ENCODE measurements at regions not wholly inside any gene's neighbourhood (a gene's known extent, or its start where the extent isn't known, plus 50 kb on each side); places are given as distances from the start of the nearest gene placed in this dataset.

- H3K4me3 Mint-ChIP-seq = no peak overlapping the region
- no peak overlapping the region for H3K27ac Mint-ChIP-seq
- no peaks in the 10 kb centered on the region for H3K36me3 Mint-ChIP-seq (ENCODE audit: low read depth)
- H3K4me1 Mint-ChIP-seq (ENCODE audit: low read depth) = no peaks in the 10 kb centered on the region
- H3K27me3 Mint-ChIP-seq = peaks cover 20% of the 10 kb centered on the region
- no peaks in the 10 kb centered on the region for H3K9me3 Mint-ChIP-seq
Measured at GRCh38 chr5:74082512-74083055, 456.6 kb downstream of the ARHGEF28 start.

- H3K4me1 Mint-ChIP-seq (ENCODE audit: low read depth) = no peaks in the 10 kb centered on the region
- no peaks in the 10 kb centered on the region for H3K9me3 Mint-ChIP-seq
- H3K4me3 Mint-ChIP-seq = no peak overlapping the region
- H3K27ac Mint-ChIP-seq = no peak overlapping the region
- peaks cover 21% of the 10 kb centered on the region for H3K27me3 Mint-ChIP-seq
- no peaks in the 10 kb centered on the region for H3K36me3 Mint-ChIP-seq (ENCODE audit: low read depth)
Measured at GRCh38 chr5:74081126-74081525, 455.1 kb downstream of the ARHGEF28 start.

DNA sequence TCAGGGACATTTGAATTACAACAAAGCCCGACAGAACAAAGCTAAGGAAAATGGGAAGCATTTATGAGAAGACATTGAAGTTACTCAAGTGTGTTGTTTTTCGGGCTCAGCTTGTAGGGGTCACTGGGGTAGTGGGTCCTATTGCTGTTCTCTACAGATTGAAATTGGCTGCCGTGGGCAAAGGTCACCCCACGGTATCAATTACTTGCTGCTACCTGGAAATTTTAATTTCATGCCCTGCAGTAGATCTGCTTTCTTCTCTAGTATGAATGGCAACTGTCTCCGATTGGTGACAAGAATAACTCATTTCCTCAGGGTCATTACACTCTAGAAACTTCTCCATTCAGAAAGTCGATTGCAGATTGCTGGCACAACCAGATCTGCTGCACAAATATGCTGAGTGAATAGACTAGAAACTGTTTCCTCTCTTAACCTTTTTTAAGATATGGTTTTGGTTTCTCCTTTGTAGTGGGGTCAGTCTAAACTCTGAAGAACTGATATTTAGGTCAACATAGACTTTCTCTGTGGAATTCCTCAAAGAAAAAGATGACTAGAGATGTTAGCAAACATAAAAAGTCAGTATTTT lies 454.1 kb downstream of the ARHGEF28 start:
- no peaks in the 10 kb centered on the region for H3K36me3 Mint-ChIP-seq (ENCODE audit: low read depth)

DNA sequence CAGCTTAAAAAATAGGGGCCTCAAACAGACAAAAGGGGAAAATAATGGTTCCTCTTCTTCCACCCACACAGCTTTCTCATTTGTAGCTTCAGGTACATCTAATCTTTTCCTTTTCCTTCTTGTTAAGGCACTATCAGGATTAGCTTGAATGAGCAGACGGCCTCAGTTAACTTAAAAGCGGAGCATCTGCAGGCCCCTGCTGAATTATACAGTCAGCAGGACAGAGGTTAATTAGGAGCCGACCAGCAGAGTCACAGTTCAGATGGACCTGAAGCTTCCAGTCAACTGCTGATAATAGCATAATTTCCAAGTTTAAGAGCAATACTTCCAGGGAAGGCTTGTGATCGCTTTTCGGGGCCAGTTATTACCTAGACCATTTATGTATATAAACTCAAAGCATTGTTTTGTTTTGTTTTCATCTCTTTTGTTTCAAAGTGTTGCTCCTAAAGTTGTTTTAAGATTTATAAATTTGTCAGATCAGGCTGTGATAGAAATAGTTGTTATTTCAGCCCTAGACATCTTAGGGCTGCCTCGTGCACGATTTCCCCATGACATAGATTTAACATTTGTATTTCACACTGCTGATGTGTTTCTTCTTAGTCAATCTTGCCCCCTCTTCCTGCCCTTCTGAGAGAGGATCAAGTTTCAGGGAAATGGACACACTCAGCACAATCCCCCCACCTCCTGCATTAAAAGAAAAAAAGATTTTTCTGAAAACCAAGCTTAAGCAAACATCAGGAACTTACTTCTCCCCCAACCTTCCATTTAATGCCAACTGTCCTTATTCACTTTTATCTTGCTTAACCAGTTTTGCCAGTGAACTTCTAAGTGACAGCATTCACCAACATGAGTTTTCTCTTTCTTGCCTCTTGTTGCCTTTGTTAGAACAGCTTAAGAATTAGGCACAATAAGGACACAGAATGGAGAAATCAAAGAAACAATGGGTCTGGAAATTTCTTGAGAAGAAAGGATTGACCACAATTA lies 449.8 kb downstream of the ARHGEF28 start:
- H3K4me3 Mint-ChIP-seq = no peak overlapping the region

More for the DNA sequence above, 454.1 kb downstream of the ARHGEF28 start:
- Mint-ChIP-seq H3K27me3 (peaks cover 18% of the 10 kb centered on the region), H3K27ac (no peak overlapping the region), H3K4me1 (ENCODE audit: low read depth) (no peaks in the 10 kb centered on the region), H3K9me3 (no peaks in the 10 kb centered on the region), H3K4me3 (no peak overlapping the region)

DNA sequence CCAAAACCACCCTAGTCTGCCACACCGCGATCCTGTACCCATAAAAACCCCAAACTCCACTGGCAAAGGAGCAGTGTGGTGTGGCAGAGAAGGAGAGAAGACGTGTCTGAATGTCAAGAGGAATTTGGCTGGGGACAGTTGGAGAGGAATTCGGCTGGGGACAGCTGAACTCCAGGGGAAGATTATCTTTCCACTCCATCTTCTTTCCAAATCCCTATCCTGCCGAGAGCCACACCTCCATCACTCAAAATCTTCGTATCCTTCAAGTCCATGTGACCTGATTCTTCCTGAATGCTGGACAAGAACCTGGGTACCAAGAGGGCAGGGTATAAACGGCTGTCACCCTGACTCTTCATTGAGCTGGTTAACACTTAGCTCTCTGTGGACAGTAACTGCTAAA lies 448.1 kb downstream of the ARHGEF28 start:
- H3K4me3 Mint-ChIP-seq = no peak overlapping the region

More for the DNA sequence above, 449.8 kb downstream of the ARHGEF28 start:
- Mint-ChIP-seq H3K27ac (no peak overlapping the region), H3K4me1 (ENCODE audit: low read depth) (no peaks in the 10 kb centered on the region), H3K27me3 (peaks cover 21% of the 10 kb centered on the region), H3K9me3 (no peaks in the 10 kb centered on the region), H3K36me3 (ENCODE audit: low read depth) (no peaks in the 10 kb centered on the region)

DNA sequence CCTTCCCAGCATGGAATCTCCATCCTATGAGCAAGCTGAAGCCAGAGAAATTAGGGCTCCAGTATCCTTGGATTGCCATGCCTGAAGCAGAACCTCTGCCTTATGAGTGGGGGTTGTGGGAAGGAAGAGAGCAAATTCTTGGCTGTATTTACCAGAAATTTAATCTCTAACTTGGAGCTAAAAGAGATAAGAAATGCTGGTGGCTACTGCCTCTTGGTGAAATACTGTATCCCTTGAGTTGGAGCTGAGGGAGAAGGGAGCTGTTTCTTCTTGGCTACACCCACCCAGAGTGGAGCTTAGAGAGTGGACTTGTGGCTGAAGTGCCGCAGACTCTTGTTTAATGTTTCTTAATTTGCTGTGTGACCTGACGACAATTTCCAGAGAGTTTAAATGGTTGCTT lies 447.3 kb downstream of the ARHGEF28 start:
- no peak overlapping the region for H3K4me3 Mint-ChIP-seq
- no peak overlapping the region for H3K27ac Mint-ChIP-seq
- H3K9me3 Mint-ChIP-seq = no peaks in the 10 kb centered on the region
- H3K27me3 Mint-ChIP-seq = peaks cover 18% of the 10 kb centered on the region
- H3K36me3 Mint-ChIP-seq (ENCODE audit: low read depth) = no peaks in the 10 kb centered on the region
- H3K4me1 Mint-ChIP-seq (ENCODE audit: low read depth) = no peaks in the 10 kb centered on the region

More for the DNA sequence above, 448.1 kb downstream of the ARHGEF28 start:
- peaks cover 21% of the 10 kb centered on the region for H3K27me3 Mint-ChIP-seq
- no peak overlapping the region for H3K27ac Mint-ChIP-seq
- no peaks in the 10 kb centered on the region for H3K36me3 Mint-ChIP-seq (ENCODE audit: low read depth)
- no peaks in the 10 kb centered on the region for H3K9me3 Mint-ChIP-seq
- no peaks in the 10 kb centered on the region for H3K4me1 Mint-ChIP-seq (ENCODE audit: low read depth)

- no peaks in the 10 kb centered on the region for H3K36me3 Mint-ChIP-seq (ENCODE audit: low read depth)
- H3K27me3 Mint-ChIP-seq = peaks cover 18% of the 10 kb centered on the region
- H3K4me3 Mint-ChIP-seq = no peak overlapping the region
- no peaks in the 10 kb centered on the region for H3K4me1 Mint-ChIP-seq (ENCODE audit: low read depth)
- H3K9me3 Mint-ChIP-seq = no peaks in the 10 kb centered on the region
- no peak overlapping the region for H3K27ac Mint-ChIP-seq
Measured at GRCh38 chr5:74072646-74073045, 446.6 kb downstream of the ARHGEF28 start.

- no peak overlapping the region for H3K27ac Mint-ChIP-seq
- H3K4me3 Mint-ChIP-seq = no peak overlapping the region
- peaks cover 13% of the 10 kb centered on the region for H3K27me3 Mint-ChIP-seq
- no peaks in the 10 kb centered on the region for H3K9me3 Mint-ChIP-seq
- no peaks in the 10 kb centered on the region for H3K4me1 Mint-ChIP-seq (ENCODE audit: low read depth)
- no peaks in the 10 kb centered on the region for H3K36me3 Mint-ChIP-seq (ENCODE audit: low read depth)
Measured at GRCh38 chr5:74070766-74071165, 444.8 kb downstream of the ARHGEF28 start.

- no peaks in the 10 kb centered on the region for H3K36me3 Mint-ChIP-seq (ENCODE audit: low read depth)
- H3K4me3 Mint-ChIP-seq = no peak overlapping the region
- no peaks in the 10 kb centered on the region for H3K4me1 Mint-ChIP-seq (ENCODE audit: low read depth)
- H3K27me3 Mint-ChIP-seq = peaks cover 11% of the 10 kb centered on the region
- no peak overlapping the region for H3K27ac Mint-ChIP-seq
- H3K9me3 Mint-ChIP-seq = no peaks in the 10 kb centered on the region
Measured at GRCh38 chr5:74069741-74070140, 443.7 kb downstream of the ARHGEF28 start.

GRCh38 chr5:74067748-74068541 lies 441.9 kb downstream of the ARHGEF28 start:
- Mint-ChIP-seq H3K27me3 (peaks cover 7% of the 10 kb centered on the region), H3K4me3 (no peak overlapping the region), H3K9me3 (no peaks in the 10 kb centered on the region), H3K36me3 (ENCODE audit: low read depth) (no peaks in the 10 kb centered on the region), H3K27ac (no peak overlapping the region), H3K4me1 (ENCODE audit: low read depth) (no peaks in the 10 kb centered on the region)

- no peaks in the 10 kb centered on the region for H3K9me3 Mint-ChIP-seq
- no peaks in the 10 kb centered on the region for H3K4me1 Mint-ChIP-seq (ENCODE audit: low read depth)
- no peak overlapping the region for H3K4me3 Mint-ChIP-seq
- no peaks in the 10 kb centered on the region for H3K36me3 Mint-ChIP-seq (ENCODE audit: low read depth)
- peaks cover 7% of the 10 kb centered on the region for H3K27me3 Mint-ChIP-seq
- H3K27ac Mint-ChIP-seq = no peak overlapping the region
Measured at GRCh38 chr5:74064911-74065310, 438.9 kb downstream of the ARHGEF28 start.

DNA sequence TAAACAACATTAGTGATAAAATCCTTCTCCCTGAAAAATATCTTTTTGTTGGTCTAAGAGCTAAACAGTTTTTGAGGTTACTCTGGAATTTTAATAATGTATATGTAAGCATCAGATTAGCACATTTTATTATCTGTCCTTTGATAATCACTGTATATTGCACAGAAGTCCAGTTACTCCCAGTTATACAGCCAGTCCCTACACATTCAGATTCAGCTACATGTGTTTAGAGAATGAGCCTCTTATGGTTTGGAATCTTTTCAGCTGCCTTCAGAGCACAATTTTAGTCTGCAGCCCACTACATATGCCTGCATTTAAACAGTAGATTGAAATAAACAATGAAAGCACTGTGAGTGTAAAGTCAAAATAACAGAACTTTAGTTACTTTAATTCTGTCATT lies 438.2 kb downstream of the ARHGEF28 start:
- H3K27ac Mint-ChIP-seq = no peak overlapping the region
- H3K4me1 Mint-ChIP-seq (ENCODE audit: low read depth) = no peaks in the 10 kb centered on the region
- no peak overlapping the region for H3K4me3 Mint-ChIP-seq
- H3K9me3 Mint-ChIP-seq = no peaks in the 10 kb centered on the region
- H3K27me3 Mint-ChIP-seq = peaks cover 10% of the 10 kb centered on the region
- H3K36me3 Mint-ChIP-seq (ENCODE audit: low read depth) = no peaks in the 10 kb centered on the region

DNA sequence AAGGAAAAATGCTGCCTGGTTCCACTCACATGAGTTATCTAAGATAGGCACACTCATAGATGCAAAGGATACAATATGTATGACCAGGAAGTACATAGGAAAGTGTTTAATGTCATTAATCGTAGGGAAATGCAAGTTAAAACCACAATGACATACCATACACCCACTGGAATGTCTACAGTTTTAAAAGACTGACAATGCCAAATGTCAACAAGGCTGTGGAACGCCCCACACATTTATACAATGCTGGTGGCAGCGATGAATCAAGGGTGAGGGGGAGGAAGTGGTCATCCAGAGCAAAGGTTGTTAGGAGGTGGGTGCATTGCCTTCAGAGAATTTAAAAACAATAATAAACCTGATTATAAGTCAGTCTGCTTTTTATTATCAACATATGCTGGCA lies 437.8 kb downstream of the ARHGEF28 start:
- no peak overlapping the region for H3K27ac Mint-ChIP-seq
- no peak overlapping the region for H3K4me3 Mint-ChIP-seq
- H3K4me1 Mint-ChIP-seq (ENCODE audit: low read depth) = no peaks in the 10 kb centered on the region
- H3K9me3 Mint-ChIP-seq = no peaks in the 10 kb centered on the region
- no peaks in the 10 kb centered on the region for H3K36me3 Mint-ChIP-seq (ENCODE audit: low read depth)
- peaks cover 10% of the 10 kb centered on the region for H3K27me3 Mint-ChIP-seq

GRCh38 chr5:74063346-74063745 lies 437.4 kb downstream of the ARHGEF28 start:
- no peak overlapping the region for H3K27ac Mint-ChIP-seq
- H3K9me3 Mint-ChIP-seq = no peaks in the 10 kb centered on the region
- no peaks in the 10 kb centered on the region for H3K4me1 Mint-ChIP-seq (ENCODE audit: low read depth)
- no peaks in the 10 kb centered on the region for H3K36me3 Mint-ChIP-seq (ENCODE audit: low read depth)
- H3K4me3 Mint-ChIP-seq = no peak overlapping the region
- peaks cover 10% of the 10 kb centered on the region for H3K27me3 Mint-ChIP-seq

DNA sequence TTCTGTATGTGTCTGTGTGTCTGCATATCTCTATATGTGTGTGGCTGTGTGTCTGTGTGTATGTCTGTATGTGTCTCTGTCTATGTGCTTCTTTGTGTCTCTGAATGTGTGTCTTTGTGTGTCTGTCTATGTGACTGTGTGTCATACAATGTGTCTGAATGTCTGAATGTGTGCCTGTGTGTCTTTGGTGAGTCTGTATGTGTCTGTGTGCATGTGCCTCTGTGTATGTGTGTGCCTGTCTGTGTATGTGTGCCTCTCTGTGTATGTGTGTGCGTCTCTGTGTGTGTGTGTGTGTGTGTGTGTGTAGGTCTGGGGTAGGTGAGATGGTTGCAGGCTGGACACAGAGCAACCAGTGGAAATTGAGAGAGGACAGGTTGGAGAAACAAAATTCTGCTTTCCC lies 435.3 kb downstream of the ARHGEF28 start:
- Mint-ChIP-seq H3K27me3 (peaks cover 17% of the 10 kb centered on the region), H3K9me3 (no peaks in the 10 kb centered on the region), H3K27ac (no peak overlapping the region), H3K4me3 (no peak overlapping the region), H3K36me3 (ENCODE audit: low read depth) (no peaks in the 10 kb centered on the region), H3K4me1 (ENCODE audit: low read depth) (no peaks in the 10 kb centered on the region)

All from stimulated activated naive CD8-positive, alpha-beta T cell treated with anti-CD3 and anti-CD28 coated beads, Interleukin-15, Interleukin-2, amounts not matched to agents 100 ng/mL and 50 ng/mL, for 24 hours (primary cell).